NCI-H510A (cell line): ENCODE measurements at regions not wholly inside any gene's neighbourhood (a gene's known extent, or its start where the extent isn't known, plus 50 kb on each side); places are given as distances from the start of the nearest gene placed in this dataset.

Source experiments
- DNase-seq: peaks from one replicate; lab custom pipeline; 2025; lab: John Stamatoyannopoulos, UW

GRCh38 chr21:23452384-23453083 is 2154.7 kb downstream of the MRPL39 start:
- no peak for DNase-seq

- no peak for DNase-seq
These were observed 2162.0 kb downstream of the MRPL39 start for GRCh38 chr21:23445307-23445706.

GRCh38 chr21:23438081-23438480 is 2169.2 kb downstream of the MRPL39 start:
- no peak for DNase-seq

DNA sequence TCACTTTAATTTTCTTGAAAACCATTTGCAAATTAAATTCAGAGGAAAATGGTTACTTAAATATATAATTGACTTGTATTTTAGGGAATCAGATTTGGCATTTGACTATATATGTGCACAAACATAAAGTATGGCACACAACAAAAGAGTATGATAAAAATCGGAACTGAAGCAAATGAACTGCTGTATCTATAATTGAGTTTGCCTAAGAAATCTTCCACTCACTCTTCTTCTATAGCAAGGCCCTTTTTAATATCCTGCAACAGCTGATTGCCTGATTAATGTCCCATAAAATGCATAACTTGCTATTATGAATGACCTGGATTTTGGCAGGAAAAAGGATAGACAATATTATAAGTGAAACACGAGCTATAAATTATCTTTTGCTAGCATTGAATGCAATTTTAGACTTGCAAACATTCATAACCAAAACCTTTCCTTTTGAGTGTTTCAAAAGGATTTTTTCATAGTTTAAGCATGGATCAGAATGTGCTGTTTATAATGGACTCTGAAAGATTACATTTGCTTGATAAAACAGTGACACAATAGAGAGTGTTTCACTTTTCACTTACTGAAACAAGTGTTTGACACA is 2204.3 kb downstream of the MRPL39 start:
- no peak for DNase-seq

DNA sequence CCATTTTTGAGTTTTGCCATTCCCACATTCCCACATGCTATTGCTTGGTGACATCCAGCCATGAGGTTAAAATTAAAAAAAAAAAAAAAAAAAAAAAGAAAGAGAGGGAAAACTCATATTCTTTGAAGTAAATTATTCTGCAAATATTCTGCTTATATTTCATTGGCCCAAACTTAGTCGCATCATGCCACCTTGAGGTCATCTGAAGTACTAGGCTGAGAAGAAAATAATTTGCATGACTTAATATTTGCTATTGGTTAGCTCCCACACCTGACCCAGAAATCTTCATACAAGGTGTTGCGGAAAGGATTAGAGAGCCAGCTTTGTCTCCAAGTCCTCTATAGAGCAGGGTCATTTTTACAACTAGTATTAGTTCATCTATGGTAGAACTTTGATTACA is 2206.0 kb downstream of the MRPL39 start:
- DNase-seq = no peak

GRCh38 chr21:23398726-23399125 is 2208.6 kb downstream of the MRPL39 start:
- DNase-seq = no peak

DNA sequence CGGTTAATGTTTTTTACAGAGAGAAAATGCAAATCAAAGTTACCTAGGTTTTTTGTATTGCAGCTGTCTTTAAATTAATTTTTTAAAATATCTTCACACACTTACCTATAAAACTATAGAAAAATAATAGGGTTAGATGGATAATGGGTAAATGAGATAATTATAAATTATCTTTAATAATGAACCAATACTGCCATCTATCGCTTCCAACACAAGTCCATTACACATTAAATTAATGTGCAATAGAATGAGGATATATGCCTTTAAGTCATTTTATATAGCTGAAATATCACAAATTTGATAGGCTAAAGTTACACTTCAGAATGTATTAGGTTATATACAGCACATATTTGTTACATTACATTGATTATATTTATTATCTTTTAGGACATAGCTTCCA is 2212.8 kb downstream of the MRPL39 start:
- DNase-seq = no peak

DNA sequence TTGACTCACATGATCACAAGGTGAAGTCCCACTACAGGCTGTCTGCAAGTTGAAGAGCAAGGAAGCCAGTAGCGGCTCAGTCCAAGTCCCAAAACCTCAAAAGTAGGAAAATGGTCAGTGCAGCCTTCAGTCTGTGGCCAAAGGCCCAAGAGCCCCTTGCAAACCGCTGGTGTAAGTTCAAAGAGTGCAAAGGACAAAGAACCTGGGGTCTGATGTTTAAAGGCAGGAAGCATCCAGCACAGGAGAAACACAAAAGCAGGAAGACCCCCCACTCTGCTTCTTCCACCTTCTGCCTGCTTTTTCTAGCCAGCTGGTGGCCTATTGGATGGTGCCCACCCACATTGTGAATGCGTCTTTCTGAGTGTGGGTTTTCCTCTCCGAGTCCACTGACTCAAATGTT is 2222.6 kb downstream of the MRPL39 start:
- no peak for DNase-seq

GRCh38 chr21:23374155-23374554 is 2233.1 kb downstream of the MRPL39 start:
- DNase-seq = no peak

DNA sequence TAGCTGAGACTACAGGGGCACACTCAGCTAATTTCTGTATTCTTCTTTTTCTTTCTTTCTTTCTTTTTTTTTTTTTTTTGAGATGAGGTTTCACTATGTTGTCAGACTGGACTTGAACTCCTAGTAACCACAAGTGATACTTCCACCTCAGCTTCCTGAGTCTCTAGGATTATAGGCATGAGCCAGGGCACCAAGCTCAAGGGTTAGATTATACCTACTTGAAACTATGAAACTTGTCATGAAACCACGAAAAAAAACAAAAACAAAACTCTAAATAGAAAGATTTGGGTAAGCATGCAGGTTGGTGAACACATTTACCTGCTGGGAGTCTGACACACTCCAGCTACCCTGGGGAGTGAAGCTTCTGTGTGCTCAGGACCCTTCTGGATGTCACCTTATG is 2250.4 kb downstream of the MRPL39 start:
- no peak for DNase-seq

DNA sequence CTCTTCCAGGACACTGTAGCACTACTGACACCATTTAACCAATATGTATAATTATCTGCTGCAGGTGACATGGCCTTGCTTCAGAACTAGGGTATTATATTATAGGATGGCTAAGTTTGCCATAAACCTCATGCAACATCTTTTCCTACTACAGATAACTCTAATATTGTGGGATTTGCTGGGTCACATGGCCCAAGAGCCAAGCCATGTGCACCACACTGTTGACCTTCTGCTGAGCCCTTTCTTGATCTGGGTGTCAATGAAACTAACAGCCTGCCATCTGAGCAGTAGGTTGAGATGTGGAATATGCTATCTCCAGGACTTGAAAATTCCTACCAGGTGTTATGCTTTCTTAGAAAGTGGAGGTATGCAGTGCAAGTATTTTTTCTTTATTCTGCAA is 2291.1 kb downstream of the MRPL39 start:
- DNase-seq = no peak

DNA sequence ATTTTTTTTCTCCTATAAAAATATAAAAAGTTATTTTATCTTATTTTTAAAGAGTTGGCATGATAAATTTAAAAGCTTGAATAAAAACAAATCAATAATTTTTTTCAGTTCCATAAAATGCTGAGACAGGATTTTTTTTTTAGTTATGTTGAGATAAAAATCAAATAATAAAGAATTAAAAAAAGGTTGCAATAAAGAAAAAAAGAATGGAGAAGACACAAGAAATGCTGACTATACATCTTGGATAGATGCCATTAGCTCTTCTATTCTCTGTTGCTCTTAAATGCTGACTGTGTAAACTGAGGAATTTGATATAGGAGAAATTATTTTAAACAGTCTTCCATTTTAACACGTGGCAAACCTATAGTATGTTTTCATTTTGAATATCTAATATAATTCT is 2298.5 kb downstream of the MRPL39 start:
- no peak for DNase-seq

DNA sequence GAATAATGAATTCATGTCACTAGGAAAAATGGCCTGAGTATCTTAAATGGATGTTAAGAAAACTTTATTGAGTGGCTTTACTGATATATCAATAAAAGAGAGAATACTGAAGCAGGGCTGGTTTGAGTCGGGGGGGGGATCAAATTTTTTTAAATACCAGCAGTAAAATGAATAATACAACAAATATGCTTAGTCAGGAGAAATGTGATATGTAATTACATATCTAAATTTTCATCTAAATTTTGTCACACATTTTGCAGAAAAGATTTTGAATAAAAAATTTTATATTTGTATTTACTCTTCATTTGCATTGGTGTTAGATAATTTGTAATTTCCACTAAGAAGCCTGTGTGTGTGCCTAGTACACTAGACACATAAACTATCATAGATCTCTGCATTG is 2300.2 kb downstream of the MRPL39 start:
- no peak for DNase-seq

GRCh38 chr21:23292292-23292691 is 2294.1 kb downstream of the NCAM2 start:
- no peak for DNase-seq

- DNase-seq = no peak
These were observed 2283.7 kb downstream of the NCAM2 start for GRCh38 chr21:23281917-23282316.

DNA sequence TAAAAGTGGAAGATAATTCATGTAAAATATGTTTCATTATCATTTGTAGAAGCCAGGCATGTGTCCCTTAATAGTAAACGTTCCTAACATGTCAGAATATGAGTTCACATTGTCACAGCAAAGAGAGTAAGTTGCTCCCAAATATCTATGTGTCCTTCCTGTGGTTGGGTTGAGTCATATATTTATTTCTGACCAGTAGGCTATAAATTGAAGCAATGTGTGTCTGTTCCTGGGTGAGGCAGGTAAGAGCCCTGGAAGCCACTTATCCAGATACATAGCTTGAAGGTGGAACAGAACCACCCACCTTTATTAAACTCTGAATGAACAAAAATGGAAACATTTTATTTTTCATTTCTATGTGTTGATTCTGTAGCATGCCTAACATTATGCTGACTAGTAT is 2251.6 kb downstream of the NCAM2 start:
- DNase-seq = no peak

GRCh38 chr21:23247334-23247733 is 2249.1 kb downstream of the NCAM2 start:
- DNase-seq = no peak

DNA sequence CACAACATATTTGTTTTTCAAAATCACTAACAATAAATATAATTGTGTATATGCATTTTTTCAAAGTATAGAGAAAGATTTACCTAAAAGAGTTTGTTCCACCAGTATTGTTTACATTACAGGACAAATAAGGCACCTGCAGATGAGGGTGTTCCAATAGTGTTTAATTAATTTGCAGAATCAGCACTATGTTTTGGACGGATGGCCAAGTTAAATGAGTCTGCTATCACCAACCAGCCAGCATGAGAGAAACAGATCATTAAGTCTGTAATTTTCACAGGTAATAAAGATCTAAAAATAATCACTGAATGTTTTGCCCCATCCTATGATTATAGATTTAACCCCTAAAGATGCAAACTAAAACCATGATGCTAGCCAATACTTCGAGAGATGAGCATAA is 2247.0 kb downstream of the NCAM2 start:
- no peak for DNase-seq

DNA sequence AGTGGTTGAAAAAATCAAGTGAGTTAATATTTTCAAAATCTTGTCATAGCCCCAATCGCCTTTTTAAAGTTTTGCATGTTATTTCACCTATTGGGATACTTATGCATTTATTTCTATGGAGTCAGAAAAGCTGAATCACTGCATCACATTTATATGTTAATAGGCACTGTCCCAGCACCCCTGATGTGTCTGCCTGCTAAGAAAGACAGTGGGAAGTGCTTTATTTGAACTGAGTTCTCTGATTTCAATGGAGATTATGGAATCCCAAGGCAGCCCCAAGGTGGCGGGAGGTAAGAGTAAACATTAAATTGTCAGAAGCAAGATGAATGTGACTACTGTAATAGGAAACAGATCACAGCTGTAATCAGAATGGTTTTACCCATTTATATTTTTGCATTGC is 2225.7 kb downstream of the NCAM2 start:
- DNase-seq = no peak

DNA sequence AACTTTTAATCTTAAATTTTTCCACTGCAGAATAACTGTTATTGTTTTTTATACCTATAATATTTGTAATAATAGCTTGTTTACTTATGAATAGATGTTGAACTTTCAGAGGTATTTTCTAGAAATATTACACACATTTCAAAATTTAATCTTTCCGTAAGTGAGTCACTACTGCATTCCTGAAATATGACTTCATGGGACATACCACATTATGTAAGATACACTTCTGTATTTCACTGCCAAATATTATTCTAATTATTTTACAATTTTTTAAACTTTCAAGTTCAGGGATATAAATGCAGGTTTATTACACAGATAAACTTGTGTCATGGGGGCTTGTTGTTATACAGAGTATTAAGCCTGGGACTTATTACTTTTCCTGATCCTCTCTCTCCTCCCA is 2220.5 kb downstream of the NCAM2 start:
- no peak for DNase-seq

- DNase-seq = no peak
These were observed 2219.4 kb downstream of the NCAM2 start for GRCh38 chr21:23217597-23217996.

DNA sequence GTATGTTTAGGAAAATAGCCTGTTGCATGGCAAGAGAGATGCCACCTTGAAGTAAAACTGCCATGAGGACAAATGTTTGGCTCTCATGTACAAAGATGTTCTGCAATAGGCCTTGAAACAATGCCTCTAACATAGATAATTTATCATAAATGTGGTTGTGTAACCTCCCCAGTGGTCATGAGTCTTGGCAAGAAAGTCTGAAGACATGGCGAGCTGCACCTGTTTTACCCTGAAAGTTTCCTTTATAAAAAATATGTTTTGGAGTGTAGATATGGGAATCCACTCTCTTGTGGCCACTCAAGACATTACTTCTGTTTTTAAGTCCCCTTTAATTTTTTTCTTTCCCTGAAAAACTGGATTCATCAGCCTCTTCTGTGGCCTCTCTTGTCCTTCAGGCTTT is 2217.1 kb downstream of the NCAM2 start:
- DNase-seq = no peak
